ENCODE measurements at regions not wholly inside any gene's neighbourhood (a gene's known extent, or its start where the extent isn't known, plus 50 kb on each side); places are given as distances from the start of the nearest gene placed in this dataset.

- Histone ChIP-seq H3K4me3 (ENCODE audit: low read length) (no peak overlapping the region), H3K9me3 (ENCODE audit: control insufficient read depth, insufficient read depth, low read length) (no peaks in the 10 kb centered on the region), H3K79me2 (ENCODE audit: control insufficient read depth, low read length) (no peaks in the 10 kb centered on the region), H3K27ac (ENCODE audit: low read depth, low read length) (no peak overlapping the region), H3F3A (ENCODE audit: control insufficient read depth, insufficient read depth) (no peaks in the 10 kb centered on the region), H4K20me1 (ENCODE audit: control insufficient read depth, insufficient read depth, low read depth, low read length) (no peaks in the 10 kb centered on the region), H3K4me2 (ENCODE audit: low read length) (no peak overlapping the region), H3K36me3 (ENCODE audit: control insufficient read depth, low read length) (no peaks in the 10 kb centered on the region), H3K9me2 (replicated peaks; ENCODE audit: control insufficient read depth, low read length) (no peaks in the 10 kb centered on the region), H3K4me1 (ENCODE audit: control insufficient read depth, low read length) (no peaks in the 10 kb centered on the region), H3K27me3 (ENCODE audit: control insufficient read depth, low read length) (no peaks in the 10 kb centered on the region)
- no peak for TF ChIP-seq EZH2phosphoT487 (IDR thresholded peaks at IDR 0.05; ENCODE audit: borderline replicate concordance, low read length)
- TF ChIP-seq, protein P1, sequence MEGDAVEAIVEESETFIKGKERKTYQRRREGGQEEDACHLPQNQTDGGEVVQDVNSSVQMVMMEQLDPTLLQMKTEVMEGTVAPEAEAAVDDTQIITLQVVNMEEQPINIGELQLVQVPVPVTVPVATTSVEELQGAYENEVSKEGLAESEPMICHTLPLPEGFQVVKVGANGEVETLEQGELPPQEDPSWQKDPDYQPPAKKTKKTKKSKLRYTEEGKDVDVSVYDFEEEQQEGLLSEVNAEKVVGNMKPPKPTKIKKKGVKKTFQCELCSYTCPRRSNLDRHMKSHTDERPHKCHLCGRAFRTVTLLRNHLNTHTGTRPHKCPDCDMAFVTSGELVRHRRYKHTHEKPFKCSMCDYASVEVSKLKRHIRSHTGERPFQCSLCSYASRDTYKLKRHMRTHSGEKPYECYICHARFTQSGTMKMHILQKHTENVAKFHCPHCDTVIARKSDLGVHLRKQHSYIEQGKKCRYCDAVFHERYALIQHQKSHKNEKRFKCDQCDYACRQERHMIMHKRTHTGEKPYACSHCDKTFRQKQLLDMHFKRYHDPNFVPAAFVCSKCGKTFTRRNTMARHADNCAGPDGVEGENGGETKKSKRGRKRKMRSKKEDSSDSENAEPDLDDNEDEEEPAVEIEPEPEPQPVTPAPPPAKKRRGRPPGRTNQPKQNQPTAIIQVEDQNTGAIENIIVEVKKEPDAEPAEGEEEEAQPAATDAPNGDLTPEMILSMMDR (IDR thresholded peaks at IDR 0.05; ENCODE audit: low read depth, low read length, poor library complexity, severe bottlenecking) = no peak
Observed at GRCh38 chr6:122059918-122060317, 339.5 kb upstream of the HSF2 start.

GRCh38 chr6:122061855-122062254 lies 337.6 kb upstream of the HSF2 start:
- no peak overlapping the region for H3K4me3 ChIP-seq (ENCODE audit: low read length)

GRCh38 chr6:122063076-122063475 lies 336.4 kb upstream of the HSF2 start:
- Histone ChIP-seq H4K20me1 (ENCODE audit: control insufficient read depth, insufficient read depth, low read depth, low read length) (no peaks in the 10 kb centered on the region), H3K4me3 (ENCODE audit: low read length) (no peak overlapping the region), H3K27ac (ENCODE audit: low read depth, low read length) (no peak overlapping the region), H3K9me3 (ENCODE audit: control insufficient read depth, insufficient read depth, low read length) (no peaks in the 10 kb centered on the region), H3K9me2 (replicated peaks; ENCODE audit: control insufficient read depth, low read length) (no peaks in the 10 kb centered on the region), H3K36me3 (ENCODE audit: control insufficient read depth, low read length) (no peaks in the 10 kb centered on the region), H3F3A (ENCODE audit: control insufficient read depth, insufficient read depth) (no peaks in the 10 kb centered on the region), H3K79me2 (ENCODE audit: control insufficient read depth, low read length) (no peaks in the 10 kb centered on the region), H3K4me2 (ENCODE audit: low read length) (no peak overlapping the region), H3K27me3 (ENCODE audit: control insufficient read depth, low read length) (no peaks in the 10 kb centered on the region), H3K4me1 (ENCODE audit: control insufficient read depth, low read length) (no peaks in the 10 kb centered on the region)
- TF ChIP-seq, protein P1 (IDR thresholded peaks at IDR 0.05; ENCODE audit: low read depth, low read length, poor library complexity, severe bottlenecking) = no peak
- no peak for TF ChIP-seq EZH2phosphoT487 (IDR thresholded peaks at IDR 0.05; ENCODE audit: borderline replicate concordance, low read length)

More at GRCh38 chr6:122061855-122062254, 337.6 kb upstream of the HSF2 start:
- H4K20me1 ChIP-seq (ENCODE audit: control insufficient read depth, insufficient read depth, low read depth, low read length) = no peaks in the 10 kb centered on the region
- no peaks in the 10 kb centered on the region for H3K79me2 ChIP-seq (ENCODE audit: control insufficient read depth, low read length)
- no peaks in the 10 kb centered on the region for H3F3A ChIP-seq (ENCODE audit: control insufficient read depth, insufficient read depth)
- no peaks in the 10 kb centered on the region for H3K9me3 ChIP-seq (ENCODE audit: control insufficient read depth, insufficient read depth, low read length)
- no peaks in the 10 kb centered on the region for H3K27me3 ChIP-seq (ENCODE audit: control insufficient read depth, low read length)
- no peak for TF ChIP-seq EZH2phosphoT487 (IDR thresholded peaks at IDR 0.05; ENCODE audit: borderline replicate concordance, low read length)
- TF ChIP-seq, protein P1 (IDR thresholded peaks at IDR 0.05; ENCODE audit: low read depth, low read length, poor library complexity, severe bottlenecking) = no peak
- H3K27ac ChIP-seq (ENCODE audit: low read depth, low read length) = no peak overlapping the region
- no peak overlapping the region for H3K4me2 ChIP-seq (ENCODE audit: low read length)
- H3K9me2 ChIP-seq (replicated peaks; ENCODE audit: control insufficient read depth, low read length) = no peaks in the 10 kb centered on the region
- no peaks in the 10 kb centered on the region for H3K4me1 ChIP-seq (ENCODE audit: control insufficient read depth, low read length)
- no peaks in the 10 kb centered on the region for H3K36me3 ChIP-seq (ENCODE audit: control insufficient read depth, low read length)

GRCh38 chr6:122063761-122064160 lies 335.7 kb upstream of the HSF2 start:
- Histone ChIP-seq H3K4me1 (ENCODE audit: control insufficient read depth, low read length) (no peaks in the 10 kb centered on the region), H3K27ac (ENCODE audit: low read depth, low read length) (no peak overlapping the region), H3K36me3 (ENCODE audit: control insufficient read depth, low read length) (no peaks in the 10 kb centered on the region), H3K9me3 (ENCODE audit: control insufficient read depth, insufficient read depth, low read length) (no peaks in the 10 kb centered on the region), H3K79me2 (ENCODE audit: control insufficient read depth, low read length) (no peaks in the 10 kb centered on the region), H3F3A (ENCODE audit: control insufficient read depth, insufficient read depth) (no peaks in the 10 kb centered on the region), H4K20me1 (ENCODE audit: control insufficient read depth, insufficient read depth, low read depth, low read length) (no peaks in the 10 kb centered on the region), H3K4me2 (ENCODE audit: low read length) (no peak overlapping the region), H3K9me2 (replicated peaks; ENCODE audit: control insufficient read depth, low read length) (no peaks in the 10 kb centered on the region), H3K27me3 (ENCODE audit: control insufficient read depth, low read length) (no peaks in the 10 kb centered on the region), H3K4me3 (ENCODE audit: low read length) (no peak overlapping the region)
- TF ChIP-seq, protein P1 (IDR thresholded peaks at IDR 0.05; ENCODE audit: low read depth, low read length, poor library complexity, severe bottlenecking) = no peak
- no peak for TF ChIP-seq EZH2phosphoT487 (IDR thresholded peaks at IDR 0.05; ENCODE audit: borderline replicate concordance, low read length)

All from DOHH2 (cell line).